HepG2 (cell line): ENCODE measurements at regions not wholly inside any gene's neighbourhood (a gene's known extent, or its start where the extent isn't known, plus 50 kb on each side); places are given as distances from the start of the nearest gene placed in this dataset.

ENCODE experiments used
- ATAC-seq: fragments of 200-7000 bp; cut with Tn5 transposase; 3 replicates; pipeline ENCODE4 v1.9.1; 2020; ENCODE audit warnings: mild to moderate bottlenecking, moderate library complexity
- BruUV-seq: library from RNA; stranded (reverse); fragments of 400-500 nt; replicated peaks from 2 replicates; lab custom pipeline; 2021; lab: Mats Ljungman, UMichigan
- CTCF ChIA-PET: fragments of 300-600 bp; formaldehyde crosslinking; extraction: SDS; loops from one replicate; lab custom pipeline; 2021; ENCODE audit warnings: low total read pairs, inconsistent platforms, low intra/inter-chr PET ratio; lab: Yijun Ruan, JAX
- POLR2A ChIA-PET: fragments of 350-600 bp; sonication (Branson Sonifier 250); formaldehyde crosslinking; loops from one replicate; lab custom pipeline; 2020; ENCODE audit warnings: antibody characterized with exemption, inconsistent platforms; lab: Yijun Ruan, JAX
- DNase-seq: peaks from one replicate; pipeline ENCODE4 v3.0.0-alpha.2; 2015; ENCODE audit warnings: low spot score
- FAIRE-seq: peaks from 3 replicates; lab custom pipeline; 2011; peaks lifted over from hg19 to GRCh38; lab: Jason Lieb, UNC
- H2AFZ ChIP-seq: one replicate; pipeline ENCODE4 v1.6.1; 2011; ENCODE audit warnings: low read length, inconsistent platforms
- H3K27ac ChIP-seq: fragments of 300-600 bp; 3 replicates; pipeline ENCODE4 v1.8.0; 2011; ENCODE audit warnings: mixed run types, mild to moderate bottlenecking, mixed read lengths, low read length, inconsistent platforms; ENCODE audit not compliant: insufficient read depth; ENCODE audit errors: extremely low read length
- H3K27me3 ChIP-seq, 2 experiments: fragments of 200-600 bp in 1 of 2; 2 replicates in 1 of 2; 3 replicates in 1 of 2; pipeline versions ENCODE4 v1.6.0 to v1.8.0; 2011; ENCODE audit warnings: low read length in 2 of 2, mild to moderate bottlenecking in 2 of 2, moderate library complexity in 2 of 2, inconsistent platforms in 1 of 2; ENCODE audit not compliant: insufficient read depth in 2 of 2, control insufficient read depth in 1 of 2
- H3K36me3 ChIP-seq, 2 experiments: fragments of 200-600 bp in 1 of 2; replicated peaks in 1 of 2; 2 replicates in 1 of 2; 3 replicates in 1 of 2; pipeline versions ENCODE4 v1.5.1 to v1.8.0; 2011; ENCODE audit warnings: low read length in 2 of 2, inconsistent platforms in 1 of 2; ENCODE audit not compliant: insufficient read depth in 2 of 2, control insufficient read depth in 1 of 2
- H3K4me1 ChIP-seq: 2 replicates; pipeline ENCODE4 v1.5.1; 2012; ENCODE audit warnings: low read length, inconsistent platforms; ENCODE audit not compliant: insufficient read depth
- H3K4me2 ChIP-seq: 2 replicates; pipeline ENCODE4 v1.6.0; 2011; ENCODE audit warnings: low read depth, low read length, inconsistent platforms
- H3K4me3 ChIP-seq, 3 experiments: fragments of 200-600 bp in 1 of 3; sonication (generic), shearing (Covaris generic) in 1 of 3; replicated peaks in 1 of 3; 2 replicates each; pipeline ENCODE4 v1.5.1; 2011 to 2016; ENCODE audit warnings: low read length in 3 of 3, inconsistent platforms in 2 of 3, low read depth in 2 of 3, mild to moderate bottlenecking in 2 of 3, control low read depth in 1 of 3, mixed read lengths in 1 of 3; ENCODE audit not compliant: insufficient read depth in 1 of 3
- H3K79me2 ChIP-seq: one replicate; pipeline ENCODE4 v1.6.1; 2011; ENCODE audit warnings: low read length, inconsistent platforms; ENCODE audit not compliant: insufficient read depth
- H3K9ac ChIP-seq: 2 replicates; pipeline ENCODE4 v1.6.0; 2011; ENCODE audit warnings: mild to moderate bottlenecking, low read depth, low read length, inconsistent platforms; ENCODE audit not compliant: insufficient read depth
- H3K9me3 ChIP-seq: 2 replicates; pipeline ENCODE4 v1.5.1; 2012; ENCODE audit warnings: mild to moderate bottlenecking, low read length
- H4K20me1 ChIP-seq: 2 replicates; pipeline ENCODE4 v1.6.0; 2011; ENCODE audit warnings: inconsistent platforms, mild to moderate bottlenecking, low read length, moderate library complexity; ENCODE audit not compliant: insufficient read depth
- MIXL1 ChIP-seq: IDR thresholded peaks from 2 replicates; pipeline ENCODE4 v1.6.1; 2016
- TGIF2 ChIP-seq: IDR thresholded peaks from 2 replicates; pipeline ENCODE4 v1.6.1; 2016; ENCODE audit warnings: control low read depth, missing compliant biosample characterization
- YEATS4 ChIP-seq: sonication (generic); formaldehyde crosslinking; IDR thresholded peaks from 2 replicates; pipeline ENCODE4 v1.4.0; 2020; ENCODE audit warnings: missing genetic modification reagents, borderline replicate concordance
- ZNF274 ChIP-seq: sonication (generic); formaldehyde crosslinking; IDR thresholded peaks from 2 replicates; pipeline ENCODE4 v1.5.1; 2020; ENCODE audit warnings: mild to moderate bottlenecking, missing genetic modification reagents
- ZNF33A ChIP-seq: sonication (generic); formaldehyde crosslinking; IDR thresholded peaks from 2 replicates; pipeline ENCODE4 v1.5.1; 2020; ENCODE audit warnings: missing genetic modification reagents, mild to moderate bottlenecking, moderate library complexity, borderline replicate concordance
- ZSCAN30 ChIP-seq: sonication (generic); formaldehyde crosslinking; IDR thresholded peaks from 2 replicates; pipeline ENCODE4 v1.5.0; 2020; ENCODE audit warnings: mild to moderate bottlenecking, missing genetic modification reagents
- WGBS: methylation state at CpG from one replicate; pipeline ENCODE4 v1.1.6; 2017; ENCODE audit warnings: low lambda C conversion rate; 5-methylcytosine and 5-hydroxymethylcytosine counted together
- in situ Hi-C: cut with HindIII; loops from 2 replicates; pipeline ENCODE4 v1.10.0; 2017; ENCODE audit warnings: low pct_unique_long_range_greater_than_20kb; ENCODE audit not compliant: extremely low pct_ligation_motif_present
- intact Hi-C: fragments of 100-400 bp; cut with micrococcal nuclease; formaldehyde crosslinking; loops from one replicate; pipeline ENCODE4 v1.10.0; 2022; ENCODE audit not compliant: unreplicated experiment
- TF ChIP-seq, protein P1 (sequence below): sonication (generic); formaldehyde crosslinking; IDR thresholded peaks from 2 replicates; pipeline ENCODE4 v1.4.0; 2020; ENCODE audit warnings: low read depth, missing genetic modification reagents
- TF ChIP-seq, protein P2 (sequence below): sonication (generic); formaldehyde crosslinking; IDR thresholded peaks from 2 replicates; pipeline ENCODE4 v1.5.1; 2020; ENCODE audit warnings: mild to moderate bottlenecking, missing genetic modification reagents, moderate library complexity

DNA sequence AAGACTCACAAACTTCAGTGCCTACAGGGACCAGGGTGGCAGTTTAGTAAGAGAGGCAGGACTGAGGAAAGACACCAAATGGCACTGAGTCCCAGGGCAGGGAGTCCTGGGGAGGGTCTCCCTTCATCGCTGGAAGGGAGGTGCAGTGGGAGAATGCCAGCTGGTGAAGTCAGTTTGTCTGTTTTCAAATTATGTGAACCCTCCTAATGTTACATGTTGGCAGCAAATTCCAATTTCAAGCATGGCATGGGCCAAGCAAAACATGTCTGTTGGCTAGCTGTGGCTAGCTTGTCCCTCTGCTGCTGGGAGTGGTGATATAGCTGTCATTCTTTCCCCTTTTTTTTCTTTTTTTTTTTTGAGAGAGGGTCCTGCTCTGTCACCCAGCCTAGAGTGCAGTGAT lies 55.9 kb upstream of the HAAO start (continued):
- TF ChIP-seq, protein P1, sequence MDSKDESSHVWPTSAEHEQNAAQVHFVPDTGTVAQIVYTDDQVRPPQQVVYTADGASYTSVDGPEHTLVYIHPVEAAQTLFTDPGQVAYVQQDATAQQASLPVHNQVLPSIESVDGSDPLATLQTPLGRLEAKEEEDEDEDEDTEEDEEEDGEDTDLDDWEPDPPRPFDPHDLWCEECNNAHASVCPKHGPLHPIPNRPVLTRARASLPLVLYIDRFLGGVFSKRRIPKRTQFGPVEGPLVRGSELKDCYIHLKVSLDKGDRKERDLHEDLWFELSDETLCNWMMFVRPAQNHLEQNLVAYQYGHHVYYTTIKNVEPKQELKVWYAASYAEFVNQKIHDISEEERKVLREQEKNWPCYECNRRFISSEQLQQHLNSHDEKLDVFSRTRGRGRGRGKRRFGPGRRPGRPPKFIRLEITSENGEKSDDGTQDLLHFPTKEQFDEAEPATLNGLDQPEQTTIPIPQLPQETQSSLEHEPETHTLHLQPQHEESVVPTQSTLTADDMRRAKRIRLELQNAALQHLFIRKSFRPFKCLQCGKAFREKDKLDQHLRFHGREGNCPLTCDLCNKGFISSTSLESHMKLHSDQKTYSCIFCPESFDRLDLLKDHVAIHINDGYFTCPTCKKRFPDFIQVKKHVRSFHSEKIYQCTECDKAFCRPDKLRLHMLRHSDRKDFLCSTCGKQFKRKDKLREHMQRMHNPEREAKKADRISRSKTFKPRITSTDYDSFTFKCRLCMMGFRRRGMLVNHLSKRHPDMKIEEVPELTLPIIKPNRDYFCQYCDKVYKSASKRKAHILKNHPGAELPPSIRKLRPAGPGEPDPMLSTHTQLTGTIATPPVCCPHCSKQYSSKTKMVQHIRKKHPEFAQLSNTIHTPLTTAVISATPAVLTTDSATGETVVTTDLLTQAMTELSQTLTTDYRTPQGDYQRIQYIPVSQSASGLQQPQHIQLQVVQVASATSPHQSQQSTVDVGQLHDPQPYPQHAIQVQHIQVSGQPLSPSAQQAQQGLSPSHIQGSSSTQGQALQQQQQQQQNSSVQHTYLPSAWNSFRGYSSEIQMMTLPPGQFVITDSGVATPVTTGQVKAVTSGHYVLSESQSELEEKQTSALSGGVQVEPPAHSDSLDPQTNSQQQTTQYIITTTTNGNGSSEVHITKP, result no peak
- TF ChIP-seq TGIF2 (CRISPR knock-in tag) (no peak), ZNF274 (CRISPR knock-in tag) (no peak), YEATS4 (CRISPR knock-in tag) (no peak), ZSCAN30 (CRISPR knock-in tag) (no peak)
- TF ChIP-seq, protein P2, sequence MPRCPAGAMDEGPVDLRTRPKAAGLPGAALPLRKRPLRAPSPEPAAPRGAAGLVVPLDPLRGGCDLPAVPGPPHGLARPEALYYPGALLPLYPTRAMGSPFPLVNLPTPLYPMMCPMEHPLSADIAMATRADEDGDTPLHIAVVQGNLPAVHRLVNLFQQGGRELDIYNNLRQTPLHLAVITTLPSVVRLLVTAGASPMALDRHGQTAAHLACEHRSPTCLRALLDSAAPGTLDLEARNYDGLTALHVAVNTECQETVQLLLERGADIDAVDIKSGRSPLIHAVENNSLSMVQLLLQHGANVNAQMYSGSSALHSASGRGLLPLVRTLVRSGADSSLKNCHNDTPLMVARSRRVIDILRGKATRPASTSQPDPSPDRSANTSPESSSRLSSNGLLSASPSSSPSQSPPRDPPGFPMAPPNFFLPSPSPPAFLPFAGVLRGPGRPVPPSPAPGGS (CRISPR knock-in tag), result no peak

DNA sequence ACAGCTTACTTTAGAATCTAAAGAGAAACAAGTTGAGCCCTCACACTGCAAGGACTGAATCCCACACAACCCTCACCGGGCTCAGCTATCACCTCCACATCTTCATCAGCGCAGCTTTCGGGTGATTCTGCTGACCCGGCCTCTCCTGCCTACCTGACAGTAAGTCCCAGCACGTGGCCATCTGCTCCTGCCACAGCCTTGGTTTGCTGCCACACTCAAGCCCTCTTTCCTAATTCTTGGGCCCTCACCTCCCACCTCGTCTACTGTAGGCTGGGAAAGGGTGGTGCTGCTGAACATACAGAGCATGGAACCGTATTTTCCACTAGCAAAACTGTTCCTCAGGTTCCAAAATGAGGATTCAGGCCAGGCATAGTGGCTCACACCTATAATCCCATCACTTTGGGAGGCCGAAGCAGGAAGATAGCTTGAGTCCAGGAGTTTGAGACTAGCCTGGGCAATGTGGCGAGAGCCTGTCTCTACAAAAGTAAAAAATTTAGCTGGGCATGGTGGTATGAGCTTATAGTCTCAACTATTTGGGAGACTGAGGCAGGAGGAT lies 55.3 kb upstream of the HAAO start:
- no peak for FAIRE-seq
- no TSS peak for BruUV-seq
- Histone ChIP-seq H4K20me1 (no peaks in the 10 kb centered on the region), H3K27me3 (peaks cover 2 to 37% of the 10 kb centered on the region in 2 experiments; a peak in 4 of 5 replicates), H3K79me2 (no peaks in the 10 kb centered on the region), H3K4me1 (peaks cover 46% of the 10 kb centered on the region), H3K36me3 (no peaks in the 10 kb centered on the region), H3K9ac (no peak overlapping the region), H3K4me3 (no peak overlapping the region), H2AFZ (no peak overlapping the region), H3K27ac (no peak overlapping the region), H3K4me2 (no peak overlapping the region), H3K9me3 (no peaks in the 10 kb centered on the region)
- intact Hi-C loops, result no loop called here
- in situ Hi-C loops, result no loop called here
- TF ChIP-seq ZNF33A (no peak), MIXL1 (CRISPR knock-in tag) (no peak)
- no peak for ATAC-seq
- no peak for DNase-seq
- WGBS, result 60% methylated on average over 9 of the region's 9 CpGs
- ChIA-PET CTCF (no interaction called here), POLR2A (no interaction called here)
